GM12864 (cell line): ENCODE measurements at regions not wholly inside any gene's neighbourhood (a gene's known extent, or its start where the extent isn't known, plus 50 kb on each side); places are given as distances from the start of the nearest gene placed in this dataset.

ENCODE experiments used
- DNase-seq: peaks from one replicate; pipeline ENCODE4 v3.0.0-alpha.2; 2011; ENCODE audit warnings: low read depth
- H3K4me3 ChIP-seq: 2 replicates; pipeline ENCODE4 v1.5.1; 2011; ENCODE audit warnings: mild to moderate bottlenecking, low read depth, low read length, control low read depth
- CTCF ChIP-seq: IDR thresholded peaks from 2 replicates; pipeline ENCODE4 v1.5.1; 2011; ENCODE audit warnings: low read depth, mild to moderate bottlenecking, moderate library complexity, low read length, control low read depth, inconsistent platforms; ENCODE audit errors: missing control alignments

GRCh38 chr10:130848855-130849254 lies 462.7 kb downstream of the TCERG1L start:
- DNase-seq = no peak
- no peak for TF ChIP-seq CTCF
- H3K4me3 ChIP-seq = no peak overlapping the region

DNA sequence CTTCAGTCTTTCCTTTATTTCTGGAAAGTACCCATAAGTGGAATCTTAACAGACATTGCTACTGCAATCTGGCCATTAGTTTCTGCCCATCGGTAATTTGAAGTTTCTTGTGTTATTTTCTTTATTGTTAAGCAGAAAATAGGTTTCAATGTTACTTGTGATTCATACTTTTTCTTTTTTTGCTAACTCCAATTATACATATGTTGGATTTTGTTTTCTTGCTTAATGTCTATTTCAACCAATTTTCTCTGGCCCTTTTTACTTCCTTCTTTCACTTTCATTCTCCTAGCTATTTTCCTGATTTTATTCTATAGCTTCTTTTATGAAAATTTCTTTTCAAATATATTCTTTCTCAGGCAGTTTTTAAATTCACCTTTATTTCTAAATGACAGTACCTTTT lies 457.4 kb downstream of the TCERG1L start:
- DNase-seq = no peak
- TF ChIP-seq CTCF = no peak
- H3K4me3 ChIP-seq = no peak overlapping the region

GRCh38 chr10:130857631-130858295 lies 453.8 kb downstream of the TCERG1L start:
- no peak for DNase-seq
- TF ChIP-seq CTCF = no peak
- H3K4me3 ChIP-seq = no peak overlapping the region

- no peak for TF ChIP-seq CTCF
- no peak overlapping the region for H3K4me3 ChIP-seq
- DNase-seq = no peak
Observed at GRCh38 chr10:130858626-130859025, 452.9 kb downstream of the TCERG1L start.

GRCh38 chr10:130859427-130859826 lies 452.1 kb downstream of the TCERG1L start:
- H3K4me3 ChIP-seq = no peak overlapping the region
- TF ChIP-seq CTCF = no peak
- no peak for DNase-seq

DNA sequence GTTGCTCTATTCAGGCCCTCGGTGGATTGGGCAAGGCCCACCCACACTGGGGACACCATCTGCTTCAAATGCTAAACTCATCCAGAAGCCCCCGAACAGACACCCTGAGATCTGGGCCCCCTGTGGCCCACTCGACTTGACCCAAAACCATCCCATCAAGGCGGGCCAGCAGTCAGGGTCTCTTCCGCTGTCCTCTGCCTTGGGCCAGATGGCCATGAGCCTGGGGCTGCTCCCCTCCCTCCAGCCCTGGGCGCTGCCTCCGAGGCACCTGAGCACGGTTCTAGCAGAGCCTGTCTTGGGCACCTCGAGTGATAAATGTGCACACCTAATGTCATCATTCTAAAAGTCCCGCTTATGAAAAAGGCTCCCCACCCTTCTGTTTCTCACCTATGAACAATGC lies 449.4 kb downstream of the TCERG1L start:
- DNase-seq = no peak
- H3K4me3 ChIP-seq = no peak overlapping the region
- TF ChIP-seq CTCF = no peak

DNA sequence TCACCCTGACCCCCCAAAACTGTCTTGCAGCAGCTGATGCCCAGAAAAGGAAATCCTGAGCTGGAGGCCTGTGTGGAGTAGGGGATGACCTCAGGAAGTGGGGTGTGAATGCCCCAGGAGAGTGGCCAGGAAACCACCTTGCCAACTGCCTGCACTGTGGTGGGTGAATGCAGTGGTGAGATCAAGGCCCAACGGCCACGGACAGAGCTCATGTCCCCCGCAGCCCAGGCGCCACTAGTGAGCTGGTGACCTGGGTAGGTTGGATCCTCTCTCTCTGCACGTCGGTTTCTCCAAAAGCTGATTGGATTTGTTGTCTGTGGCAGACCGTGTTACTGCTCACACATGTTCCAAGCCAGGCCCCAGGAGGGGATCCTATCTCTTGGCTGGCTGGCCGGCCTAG lies 448.9 kb downstream of the TCERG1L start:
- DNase-seq = no peak
- TF ChIP-seq CTCF = no peak
- no peak overlapping the region for H3K4me3 ChIP-seq
